K562 (cell line): ENCODE measurements at regions not wholly inside any gene's neighbourhood (a gene's known extent, or its start where the extent isn't known, plus 50 kb on each side); places are given as distances from the start of the nearest gene placed in this dataset.

Experiments used
- ARNT ChIP-seq, 2 experiments: fragments of 450-650 bp; IDR thresholded peaks; 2 replicates each; pipeline ENCODE4 v1.6.1; 2016; ENCODE audit warnings: mild to moderate bottlenecking in 1 of 2
- CBX2 ChIP-seq: fragments of 200-600 bp; sonication (generic); IDR thresholded peaks from one replicate; pipeline ENCODE4 v1.6.1; 2012; ENCODE audit warnings: mild to moderate bottlenecking, low read length, inconsistent platforms; ENCODE audit not compliant: insufficient read depth, poor library complexity, severe bottlenecking
- CC2D1A ChIP-seq: fragments of 450-650 bp; IDR thresholded peaks from 2 replicates; pipeline ENCODE4 v1.6.1; 2017; ENCODE audit warnings: mild to moderate bottlenecking
- CTBP1 ChIP-seq: fragments of 450-650 bp; IDR thresholded peaks from 2 replicates; pipeline ENCODE4 v1.6.1; 2016; ENCODE audit warnings: borderline replicate concordance
- FOXK2 ChIP-seq, 2 experiments: fragments of 450-650 bp; IDR thresholded peaks in 1 of 2; conservative IDR thresholded peaks in 1 of 2; 2 replicates each; pipeline ENCODE4 v1.6.1; 2016; ENCODE audit warnings: low read depth in 2 of 2, mild to moderate bottlenecking in 1 of 2
- HDAC8 ChIP-seq: fragments of 450-650 bp; IDR thresholded peaks from 2 replicates; pipeline ENCODE4 v1.6.1; 2016; ENCODE audit warnings: mild to moderate bottlenecking, missing genetic modification characterization, moderate library complexity, missing compliant biosample characterization
- KLF13 ChIP-seq: fragments of 450-650 bp; IDR thresholded peaks from 2 replicates; pipeline ENCODE4 v1.6.1; 2016; ENCODE audit warnings: missing genetic modification characterization, low read depth, mild to moderate bottlenecking, missing compliant biosample characterization, moderate library complexity, borderline replicate concordance
- MECOM ChIP-seq: fragments of 250-450 bp; sonication (Bioruptor Pico); IDR thresholded peaks from 2 replicates; pipeline ENCODE4 v1.8.0; 2022; ENCODE audit warnings: inconsistent platforms
- MNT ChIP-seq, 2 experiments: fragments of 450-650 bp; conservative IDR thresholded peaks; 2 replicates each; pipeline ENCODE4 v1.6.1; 2017; ENCODE audit warnings: mild to moderate bottlenecking in 2 of 2, moderate library complexity in 2 of 2
- POLR2AphosphoS5 ChIP-seq: IDR thresholded peaks from 2 replicates; pipeline ENCODE4 v1.6.1; 2011; ENCODE audit warnings: mild to moderate bottlenecking, low read depth, low read length, moderate library complexity; ENCODE audit not compliant: control insufficient read depth, insufficient read depth
- PTBP1 ChIP-seq: fragments of 200-400 bp; formaldehyde crosslinking; IDR thresholded peaks from 2 replicates; pipeline ENCODE4 v1.6.1; 2017; ENCODE audit warnings: low read depth, low read length
- SAFB2 ChIP-seq: fragments of 200-400 bp; formaldehyde crosslinking; IDR thresholded peaks from 2 replicates; pipeline ENCODE4 v1.6.1; 2018; ENCODE audit warnings: borderline replicate concordance, low read length, low read depth, moderate library complexity; ENCODE audit not compliant: severe bottlenecking
- SAP30 ChIP-seq: fragments of 200-600 bp; sonication (generic); IDR thresholded peaks from 2 replicates; pipeline ENCODE4 v1.6.1; 2012; ENCODE audit warnings: borderline replicate concordance, low read depth, mild to moderate bottlenecking, moderate library complexity, low read length, control low read depth, inconsistent platforms; ENCODE audit not compliant: insufficient read depth, poor library complexity, severe bottlenecking
- TEAD2 ChIP-seq: fragments of 450-650 bp; IDR thresholded peaks from 2 replicates; pipeline ENCODE4 v1.6.1; 2016; ENCODE audit warnings: missing genetic modification characterization, control low read depth, missing compliant biosample characterization
- ZNF24 ChIP-seq: fragments of 450-650 bp; IDR thresholded peaks from 2 replicates; pipeline ENCODE4 v1.6.1; 2016
- ZNF766 ChIP-seq: fragments of 200-800 bp; sonication (Bioruptor generic); conservative IDR thresholded peaks from 2 replicates; pipeline ENCODE4 v1.6.1; 2016; ENCODE audit warnings: missing genetic modification characterization, missing compliant biosample characterization
- TF ChIP-seq, protein P1 (sequence below): fragments of 450-650 bp; IDR thresholded peaks from 2 replicates; pipeline ENCODE4 v1.6.1; 2016; ENCODE audit warnings: missing biosample characterization, missing genetic modification characterization
- TF ChIP-seq, protein P2 (sequence below), 2 experiments: IDR thresholded peaks; 2 replicates each; pipeline ENCODE4 v1.6.1; 2012; ENCODE audit warnings: improper control_type of control experiment in 2 of 2, low read depth in 2 of 2, low read length in 2 of 2, borderline replicate concordance in 1 of 2

DNA sequence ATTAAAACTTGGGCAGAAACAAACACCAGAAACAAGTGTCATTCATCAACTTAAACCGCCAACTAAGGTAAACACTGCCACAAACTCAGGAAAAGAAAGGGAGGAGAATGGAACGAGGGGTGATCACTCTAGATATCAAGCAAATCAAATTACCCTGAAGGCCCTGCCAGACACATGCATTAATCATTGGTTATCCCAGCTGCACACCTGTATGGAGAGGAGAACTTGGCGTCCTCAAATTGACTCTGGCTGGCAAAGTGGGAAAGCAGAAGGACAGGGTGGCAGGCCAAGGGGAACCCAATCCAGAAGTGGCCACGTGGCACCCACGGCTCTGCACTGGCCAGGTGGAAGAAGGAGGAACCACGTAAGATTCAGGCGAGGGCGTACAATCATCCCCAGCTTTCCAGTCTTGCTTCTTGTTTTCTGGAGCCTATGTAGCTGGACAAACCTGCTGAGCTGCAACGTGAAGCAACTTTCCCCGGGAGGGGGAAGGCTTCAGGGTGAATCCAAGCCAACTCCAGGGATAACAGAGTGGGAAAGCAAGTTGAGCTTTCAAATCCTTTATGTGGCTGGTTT lies 156.2 kb upstream of the JARID2 start (continued):
- peak; percentile 85 to 91 for TF ChIP-seq MNT (conservative IDR thresholded peaks at IDR 0.05)
- 0 out of 4 replicates have a peak, but pooled peaks have one; percentile 30 to 39 for TF ChIP-seq ARNT (IDR thresholded peaks at IDR 0.05)
- TF ChIP-seq CTBP1 = peak; percentile 63; the same call in 1 of the 2 replicates
- TF ChIP-seq, protein P1, sequence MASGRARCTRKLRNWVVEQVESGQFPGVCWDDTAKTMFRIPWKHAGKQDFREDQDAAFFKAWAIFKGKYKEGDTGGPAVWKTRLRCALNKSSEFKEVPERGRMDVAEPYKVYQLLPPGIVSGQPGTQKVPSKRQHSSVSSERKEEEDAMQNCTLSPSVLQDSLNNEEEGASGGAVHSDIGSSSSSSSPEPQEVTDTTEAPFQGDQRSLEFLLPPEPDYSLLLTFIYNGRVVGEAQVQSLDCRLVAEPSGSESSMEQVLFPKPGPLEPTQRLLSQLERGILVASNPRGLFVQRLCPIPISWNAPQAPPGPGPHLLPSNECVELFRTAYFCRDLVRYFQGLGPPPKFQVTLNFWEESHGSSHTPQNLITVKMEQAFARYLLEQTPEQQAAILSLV (tag) = no peak
- peak; percentile 76 for TF ChIP-seq TEAD2 (tag)
- TF ChIP-seq MECOM = peak; percentile 67
- peak; percentile 60 for TF ChIP-seq SAP30
- peak; percentile 57; the same call in 1 of the 2 replicates for TF ChIP-seq ZNF766
- no peak for TF ChIP-seq SAFB2
- no peak for TF ChIP-seq CBX2
- TF ChIP-seq KLF13 = peak; percentile 61; the same call in 1 of the 2 replicates
- no peak for TF ChIP-seq CC2D1A
- peak; percentile 70; the same call in 1 of the 2 replicates for TF ChIP-seq POLR2AphosphoS5
- no peak for TF ChIP-seq HDAC8 (tag)
- TF ChIP-seq, protein P2, sequence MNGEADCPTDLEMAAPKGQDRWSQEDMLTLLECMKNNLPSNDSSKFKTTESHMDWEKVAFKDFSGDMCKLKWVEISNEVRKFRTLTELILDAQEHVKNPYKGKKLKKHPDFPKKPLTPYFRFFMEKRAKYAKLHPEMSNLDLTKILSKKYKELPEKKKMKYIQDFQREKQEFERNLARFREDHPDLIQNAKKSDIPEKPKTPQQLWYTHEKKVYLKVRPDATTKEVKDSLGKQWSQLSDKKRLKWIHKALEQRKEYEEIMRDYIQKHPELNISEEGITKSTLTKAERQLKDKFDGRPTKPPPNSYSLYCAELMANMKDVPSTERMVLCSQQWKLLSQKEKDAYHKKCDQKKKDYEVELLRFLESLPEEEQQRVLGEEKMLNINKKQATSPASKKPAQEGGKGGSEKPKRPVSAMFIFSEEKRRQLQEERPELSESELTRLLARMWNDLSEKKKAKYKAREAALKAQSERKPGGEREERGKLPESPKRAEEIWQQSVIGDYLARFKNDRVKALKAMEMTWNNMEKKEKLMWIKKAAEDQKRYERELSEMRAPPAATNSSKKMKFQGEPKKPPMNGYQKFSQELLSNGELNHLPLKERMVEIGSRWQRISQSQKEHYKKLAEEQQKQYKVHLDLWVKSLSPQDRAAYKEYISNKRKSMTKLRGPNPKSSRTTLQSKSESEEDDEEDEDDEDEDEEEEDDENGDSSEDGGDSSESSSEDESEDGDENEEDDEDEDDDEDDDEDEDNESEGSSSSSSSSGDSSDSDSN (IDR thresholded peaks at IDR 0.05; ENCODE audit: borderline replicate concordance in 1 of 2, low read depth in 2 of 2, low read length in 2 of 2) = no peak
- peak; percentile 45 to 59; a peak in 3 of 4 replicates for TF ChIP-seq FOXK2 (conservative IDR thresholded peaks at IDR 0.05 in 1 of 2, IDR thresholded peaks at IDR 0.05 in 1 of 2; ENCODE audit: low read depth in 2 of 2)
- no peak for TF ChIP-seq PTBP1
- TF ChIP-seq ZNF24 = peak; percentile 10; the same call in 1 of the 2 replicates
